ENCODE measurements at regions not wholly inside any gene's neighbourhood (a gene's known extent, or its start where the extent isn't known, plus 50 kb on each side); places are given as distances from the start of the nearest gene placed in this dataset.
A peak's percentile ranks its signal among the peaks of the same experiment; 100 is the strongest.

GRCh38 chr1:234686035-234686434, 76.1 kb upstream of the IRF2BP2 start:
- H3K79me2 ChIP-seq (ENCODE audit: insufficient read depth, low read length) = no peaks in the 10 kb centered on the region
- ChIA-PET RAD21 (ENCODE audit: low non-redundant PET in 1 of 2, low total read pairs in 2 of 2, uncharacterized antibody in 2 of 2, unreplicated experiment in 2 of 2) (no interaction called here), CTCF (no interaction called here), POLR2A (no interaction called here)
- peaks cover 0 to 6% of the 10 kb centered on the region in 2 experiments; a peak in 2 of 4 replicates for H3K4me1 ChIP-seq (ENCODE audit: control insufficient read depth in 1 of 2, insufficient read depth in 2 of 2, low read length in 2 of 2)
- H3K36me3 ChIP-seq (ENCODE audit: control insufficient read depth in 1 of 2, insufficient read depth in 2 of 2, low read length in 2 of 2) = no peaks in the 10 kb centered on the region
- no peak for ATAC-seq
- H2AFZ ChIP-seq (ENCODE audit: low read depth, low read length, poor library complexity, severe bottlenecking) = no peak overlapping the region
- H3K9ac ChIP-seq (ENCODE audit: low read length) = no peak overlapping the region
- H3K4me3 ChIP-seq (replicated peaks in 1 of 2; ENCODE audit: low read depth in 1 of 2, low read length in 2 of 2) = no peak overlapping the region
- H3K4me2 ChIP-seq (ENCODE audit: low read length) = no peak overlapping the region
- BruUV-seq (replicated peaks) = no TSS peak
- no peaks in the 10 kb centered on the region; a peak in 1 of 4 replicates for H3K9me3 ChIP-seq (ENCODE audit: control insufficient read depth in 1 of 2, insufficient read depth in 1 of 2, low read depth in 1 of 2, low read length in 2 of 2)
- intact Hi-C loops (cut with micrococcal nuclease) = no loop called here
- TF ChIP-seq CBX3 (IDR thresholded peaks at IDR 0.05; ENCODE audit: low read depth) (peak; percentile 92), ZFX (IDR thresholded peaks at IDR 0.05) (no peak), SP1 (IDR thresholded peaks at IDR 0.05; ENCODE audit: low read depth) (no peak), RAD21 (IDR thresholded peaks at IDR 0.05; ENCODE audit: low read depth) (peak; percentile 15; the same call in 1 of the 2 replicates)
- no peak overlapping the region for H3K27ac ChIP-seq (ENCODE audit: low read depth, low read length)
- DNase-seq (ENCODE audit: low read depth, low spot score) = no peak
- H3K9me2 ChIP-seq (ENCODE audit: insufficient read depth) = no peaks in the 10 kb centered on the region
- no peaks in the 10 kb centered on the region for H4K20me1 ChIP-seq (ENCODE audit: insufficient read depth)
- H3K27me3 ChIP-seq (ENCODE audit: insufficient read depth, low read length) = no peaks in the 10 kb centered on the region

GRCh38 chr1:234684856-234685255, 74.9 kb upstream of the IRF2BP2 start:
- Histone ChIP-seq H3K4me1 (ENCODE audit: control insufficient read depth in 1 of 2, insufficient read depth in 2 of 2, low read length in 2 of 2) (peaks cover 0 to 6% of the 10 kb centered on the region in 2 experiments; a peak in 2 of 4 replicates), H3K9ac (ENCODE audit: low read length) (no peak overlapping the region), H3K4me2 (ENCODE audit: low read length) (no peak overlapping the region), H3K36me3 (ENCODE audit: control insufficient read depth in 1 of 2, insufficient read depth in 2 of 2, low read length in 2 of 2) (no peaks in the 10 kb centered on the region), H2AFZ (ENCODE audit: low read depth, low read length, poor library complexity, severe bottlenecking) (no peak overlapping the region), H3K9me3 (ENCODE audit: control insufficient read depth in 1 of 2, insufficient read depth in 1 of 2, low read depth in 1 of 2, low read length in 2 of 2) (no peaks in the 10 kb centered on the region; a peak in 1 of 4 replicates), H3K27ac (ENCODE audit: low read depth, low read length) (no peak overlapping the region), H3K27me3 (ENCODE audit: insufficient read depth, low read length) (no peaks in the 10 kb centered on the region), H3K79me2 (ENCODE audit: insufficient read depth, low read length) (no peaks in the 10 kb centered on the region), H4K20me1 (ENCODE audit: insufficient read depth) (no peaks in the 10 kb centered on the region), H3K9me2 (ENCODE audit: insufficient read depth) (no peaks in the 10 kb centered on the region), H3K4me3 (replicated peaks in 1 of 2; ENCODE audit: low read depth in 1 of 2, low read length in 2 of 2) (no peak overlapping the region)
- RAD21 ChIA-PET (ENCODE audit: low non-redundant PET in 1 of 2, low total read pairs in 2 of 2, uncharacterized antibody in 2 of 2, unreplicated experiment in 2 of 2) = no interaction called here
- DNase-seq (ENCODE audit: low read depth, low spot score) (no peak), ATAC-seq (no peak)
- POLR2A ChIA-PET = no interaction called here
- BruUV-seq (replicated peaks) = no TSS peak
- CTCF ChIA-PET = no interaction called here
- intact Hi-C loops (cut with micrococcal nuclease) = no loop called here
- TF ChIP-seq ELF1 (IDR thresholded peaks at IDR 0.05; ENCODE audit: borderline replicate concordance, low read depth) = no peak
- no peak for TF ChIP-seq EGR1 (IDR thresholded peaks at IDR 0.05; ENCODE audit: low read depth)
- no peak for TF ChIP-seq CEBPB (IDR thresholded peaks at IDR 0.05; ENCODE audit: low read depth)
- TF ChIP-seq MAX (IDR thresholded peaks at IDR 0.05) = no peak
- no peak for TF ChIP-seq CTCF (IDR thresholded peaks at IDR 0.05 in 2 of 3, conservative IDR thresholded peaks at IDR 0.05 in 1 of 3; ENCODE audit: borderline replicate concordance in 1 of 3, insufficient read depth in 1 of 3, low read depth in 2 of 3, low read length in 2 of 3)
- TF ChIP-seq TCF7L2 (IDR thresholded peaks at IDR 0.05; ENCODE audit: borderline replicate concordance, extremely low read depth, insufficient read depth, insufficient read length) = no peak
- TF ChIP-seq ZNF274 (IDR thresholded peaks at IDR 0.05; ENCODE audit: low read depth, low read length) = no peak
- no peak for TF ChIP-seq POLR2AphosphoS5 (IDR thresholded peaks at IDR 0.05; ENCODE audit: low read depth, low read length)
- TF ChIP-seq EZH2 (IDR thresholded peaks at IDR 0.05) = no peak
- no peak for TF ChIP-seq YY1 (IDR thresholded peaks at IDR 0.05; ENCODE audit: extremely low read depth, insufficient replicate concordance, low read depth, low read length)
- TF ChIP-seq FOSL1 (IDR thresholded peaks at IDR 0.05; ENCODE audit: low read depth) = no peak
- no peak for TF ChIP-seq SIN3A (IDR thresholded peaks at IDR 0.05; ENCODE audit: low read depth)
- TF ChIP-seq SP1 (IDR thresholded peaks at IDR 0.05; ENCODE audit: low read depth) = no peak
- no peak for TF ChIP-seq ATF3 (IDR thresholded peaks at IDR 0.05)
- TF ChIP-seq CBX3 (IDR thresholded peaks at IDR 0.05; ENCODE audit: low read depth) = no peak
- no peak for TF ChIP-seq SRF (IDR thresholded peaks at IDR 0.05; ENCODE audit: low read depth)
- no peak for TF ChIP-seq EZH2phosphoT487 (IDR thresholded peaks at IDR 0.05; ENCODE audit: borderline replicate concordance)
- no peak for TF ChIP-seq POLR2A (IDR thresholded peaks at IDR 0.05; ENCODE audit: borderline replicate concordance, extremely low read depth, insufficient read depth, insufficient read length)
